H1 (cell line): ENCODE measurements at regions not wholly inside any gene's neighbourhood (a gene's known extent, or its start where the extent isn't known, plus 50 kb on each side); places are given as distances from the start of the nearest gene placed in this dataset.

ENCODE experiments used
- CTCF ChIA-PET: fragments of 300-600 bp; sonication (Branson Sonifier 250); formaldehyde crosslinking; loops from one replicate; lab custom pipeline; 2021; ENCODE audit not compliant: partially characterized antibody; lab: Charles Lee
- POLR2A ChIA-PET: fragments of 300-600 bp; sonication (Branson Sonifier 250); formaldehyde crosslinking; loops from one replicate; lab custom pipeline; 2021; ENCODE audit warnings: inconsistent platforms; ENCODE audit not compliant: partially characterized antibody; lab: Charles Lee
- DNase-seq, 2 experiments: peaks; one replicate each; pipeline versions ENCODE4 v3.0.0 to v3.0.0-alpha.2; 2010 to 2022; ENCODE audit warnings: low spot score in 2 of 2, low read depth in 1 of 2, mixed read lengths in 1 of 2
- FAIRE-seq: peaks from 2 replicates; lab custom pipeline; 2011; peaks lifted over from hg19 to GRCh38; lab: Jason Lieb, UNC
- H2AFZ ChIP-seq: 2 replicates; pipeline ENCODE4 v1.8.1; 2012; ENCODE audit warnings: low read length, inconsistent platforms
- H2AK5ac ChIP-seq: 2 replicates; pipeline ENCODE4 v1.6.1; 2013; ENCODE audit warnings: low read depth, low read length
- H2BK120ac ChIP-seq: replicated peaks from 2 replicates; pipeline ENCODE3; 2013; ENCODE audit warnings: low read depth, low read length, inconsistent platforms
- H2BK12ac ChIP-seq: 2 replicates; pipeline ENCODE4 v1.6.1; 2013; ENCODE audit warnings: low read depth, low read length
- H2BK15ac ChIP-seq: 2 replicates; pipeline ENCODE4 v1.6.1; 2013; ENCODE audit warnings: low read length
- H2BK20ac ChIP-seq: 2 replicates; pipeline ENCODE4 v1.6.1; 2013; ENCODE audit warnings: low read length
- H2BK5ac ChIP-seq: 2 replicates; pipeline ENCODE4 v1.6.1; 2013; ENCODE audit warnings: low read depth, low read length
- H3K14ac ChIP-seq: 2 replicates; pipeline ENCODE4 v1.6.1; 2013; ENCODE audit warnings: inconsistent platforms; ENCODE audit not compliant: insufficient read length
- H3K18ac ChIP-seq: 2 replicates; pipeline ENCODE4 v1.6.1; 2013; ENCODE audit warnings: low read length; ENCODE audit errors: extremely low read depth
- H3K23ac ChIP-seq: 2 replicates; pipeline ENCODE4 v1.6.1; 2013; ENCODE audit warnings: inconsistent platforms; ENCODE audit not compliant: insufficient read length
- H3K23me2 ChIP-seq: 2 replicates; pipeline ENCODE4 v1.6.1; 2013; ENCODE audit warnings: low read depth, low read length
- H3K27ac ChIP-seq: 2 replicates; pipeline ENCODE4 v1.6.1; 2011; ENCODE audit warnings: low read depth, low read length, inconsistent platforms
- H3K27me3 ChIP-seq, 4 experiments: replicated peaks in 1 of 4; 1 replicate in 1 of 4; 2 replicates in 3 of 4; pipeline versions ENCODE4 v1.6.1 to v1.8.1; 2011 to 2013; ENCODE audit warnings: low read length in 3 of 4, mild to moderate bottlenecking in 3 of 4, inconsistent platforms in 2 of 4, mixed read lengths in 2 of 4, moderate library complexity in 1 of 4; ENCODE audit not compliant: control insufficient read depth in 3 of 4, insufficient read depth in 3 of 4; ENCODE audit errors: extremely low read depth in 1 of 4
- H3K36me3 ChIP-seq, 4 experiments: 2 replicates each; pipeline versions ENCODE4 v1.6.1 to v1.8.1; 2011 to 2013; ENCODE audit warnings: mild to moderate bottlenecking in 4 of 4, low read length in 3 of 4, moderate library complexity in 2 of 4, control low read depth in 1 of 4, inconsistent platforms in 1 of 4; ENCODE audit not compliant: insufficient read depth in 4 of 4, control insufficient read depth in 2 of 4
- H3K4ac ChIP-seq: replicated peaks from 2 replicates; pipeline ENCODE3; 2013; ENCODE audit warnings: low read length, low read depth, mixed read lengths, inconsistent platforms; ENCODE audit not compliant: insufficient read length
- H3K4me1 ChIP-seq, 4 experiments: replicated peaks in 1 of 4; 1 replicate in 1 of 4; 2 replicates in 3 of 4; pipeline versions ENCODE4 v1.6.1 to v1.8.1; 2011 to 2013; ENCODE audit warnings: low read length in 3 of 4, inconsistent platforms in 2 of 4, mixed read lengths in 1 of 4; ENCODE audit not compliant: insufficient read depth in 4 of 4, control insufficient read depth in 3 of 4
- H3K4me2 ChIP-seq, 2 experiments: 2 replicates each; pipeline versions ENCODE4 v1.6.1 to v1.8.1; 2011 to 2013; ENCODE audit warnings: low read depth in 2 of 2, low read length in 2 of 2, control low read depth in 1 of 2, inconsistent platforms in 1 of 2, mild to moderate bottlenecking in 1 of 2; ENCODE audit not compliant: insufficient read depth in 1 of 2
- H3K4me3 ChIP-seq, 4 experiments: fragments of 200-600, 300-600 bp in 1 of 4; sonication (generic), shearing (Covaris generic), sonication (Bioruptor Twin) in 1 of 4; 2 replicates each; pipeline versions ENCODE4 v1.5.1 to v1.8.1; 2011 to 2016; ENCODE audit warnings: low read length in 4 of 4, low read depth in 3 of 4, control low read depth in 2 of 4, inconsistent platforms in 2 of 4, mild to moderate bottlenecking in 2 of 4, mixed read lengths in 1 of 4, moderate library complexity in 1 of 4; ENCODE audit not compliant: insufficient read depth in 2 of 4; ENCODE audit errors: extremely low read depth in 1 of 4
- H3K56ac ChIP-seq: replicated peaks from 2 replicates; pipeline ENCODE3; 2013; ENCODE audit warnings: low read depth, mild to moderate bottlenecking, mixed read lengths, low read length, inconsistent platforms; ENCODE audit not compliant: insufficient read length
- H3K79me1 ChIP-seq: 2 replicates; pipeline ENCODE4 v1.6.1; 2013; ENCODE audit warnings: low read depth, low read length, control low read depth
- H3K79me2 ChIP-seq, 2 experiments: 2 replicates each; pipeline versions ENCODE4 v1.6.1 to v1.8.1; 2012 to 2013; ENCODE audit warnings: low read length in 2 of 2, mild to moderate bottlenecking in 2 of 2, inconsistent platforms in 1 of 2; ENCODE audit not compliant: insufficient read depth in 2 of 2, control insufficient read depth in 1 of 2
- H3K9ac ChIP-seq, 4 experiments: replicated peaks in 1 of 4; 1 replicate in 1 of 4; 2 replicates in 3 of 4; pipeline versions ENCODE4 v1.6.1 to v1.8.1; 2011 to 2013; ENCODE audit warnings: low read depth in 3 of 4, low read length in 3 of 4, control low read depth in 2 of 4, mild to moderate bottlenecking in 2 of 4, moderate library complexity in 2 of 4, inconsistent platforms in 1 of 4; ENCODE audit errors: extremely low read depth in 1 of 4
- H3K9me3 ChIP-seq, 2 experiments: 2 replicates each; pipeline versions ENCODE4 v1.6.1 to v1.8.1; 2012 to 2013; ENCODE audit warnings: mild to moderate bottlenecking in 2 of 2, moderate library complexity in 2 of 2, control low read depth in 1 of 2, inconsistent platforms in 1 of 2, low read depth in 1 of 2, low read length in 1 of 2, mixed read lengths in 1 of 2; ENCODE audit not compliant: insufficient read depth in 2 of 2
- H4K20me1 ChIP-seq, 2 experiments: replicated peaks in 1 of 2; 2 replicates each; pipeline versions ENCODE3 to v1.8.1; 2011 to 2013; ENCODE audit warnings: inconsistent platforms in 2 of 2, low read length in 2 of 2, mild to moderate bottlenecking in 1 of 2; ENCODE audit not compliant: insufficient read depth in 2 of 2, control insufficient read depth in 1 of 2
- H4K5ac ChIP-seq: 2 replicates; pipeline ENCODE4 v1.6.1; 2013; ENCODE audit warnings: low read length, low read depth, mixed read lengths, inconsistent platforms; ENCODE audit not compliant: insufficient read length
- H4K8ac ChIP-seq: 2 replicates; pipeline ENCODE4 v1.8.0; 2013; ENCODE audit warnings: mild to moderate bottlenecking, moderate library complexity, low read length, inconsistent platforms; ENCODE audit not compliant: insufficient read depth; ENCODE audit errors: extremely low read depth
- H4K91ac ChIP-seq: replicated peaks from 2 replicates; pipeline ENCODE3; 2013; ENCODE audit warnings: low read length, mixed read lengths, inconsistent platforms; ENCODE audit not compliant: insufficient read length
- ASH2L ChIP-seq: fragments of 200-600, 300-600 bp; sonication (generic); IDR thresholded peaks from one replicate; pipeline ENCODE4 v1.7.1; 2017; ENCODE audit warnings: low read length
- BCL11A ChIP-seq, 2 experiments: IDR thresholded peaks; one replicate each; pipeline ENCODE4 v1.6.1; 2011; ENCODE audit warnings: low read depth in 2 of 2, low read length in 2 of 2, mild to moderate bottlenecking in 2 of 2
- CTBP2 ChIP-seq: IDR thresholded peaks from 2 replicates; pipeline ENCODE4 v1.7.0; 2011; ENCODE audit warnings: borderline replicate concordance, mild to moderate bottlenecking, moderate library complexity, mixed read lengths, low read length; ENCODE audit not compliant: insufficient read depth, insufficient read length
- EZH2 ChIP-seq: fragments of 200-600 bp; sonication (generic); IDR thresholded peaks from 2 replicates; pipeline ENCODE4 v1.7.1; 2012; ENCODE audit warnings: low read depth, mild to moderate bottlenecking, moderate library complexity, low read length, inconsistent platforms; ENCODE audit not compliant: severe bottlenecking
- FOSL1 ChIP-seq: IDR thresholded peaks from 2 replicates; pipeline ENCODE4 v1.6.1; 2011; ENCODE audit warnings: mild to moderate bottlenecking, low read depth, low read length, moderate library complexity; ENCODE audit not compliant: insufficient read depth
- GTF2F1 ChIP-seq: IDR thresholded peaks from 2 replicates; pipeline ENCODE4 v1.6.1; 2012; ENCODE audit warnings: low read depth, low read length, improper control_type of control experiment, borderline replicate concordance
- RFX5 ChIP-seq: IDR thresholded peaks from 2 replicates; pipeline ENCODE4 v1.6.1; 2011; ENCODE audit warnings: low read depth, low read length, improper control_type of control experiment, borderline replicate concordance
- RXRA ChIP-seq: IDR thresholded peaks from 2 replicates; pipeline ENCODE4 v1.6.1; 2011; ENCODE audit warnings: low read depth, mild to moderate bottlenecking, low read length, moderate library complexity; ENCODE audit not compliant: insufficient read depth
- SRF ChIP-seq: IDR thresholded peaks from 2 replicates; pipeline ENCODE4 v1.6.1; 2011; ENCODE audit warnings: mild to moderate bottlenecking, low read depth, low read length, moderate library complexity
- SUZ12 ChIP-seq: fragments of 200-600 bp; sonication (generic); IDR thresholded peaks from 2 replicates; pipeline ENCODE4 v1.6.1; 2012; ENCODE audit warnings: mild to moderate bottlenecking, inconsistent platforms, low read length, moderate library complexity, mixed read lengths
- TAF7 ChIP-seq: optimal IDR thresholded peaks from 2 replicates; pipeline ENCODE3; 2011; ENCODE audit warnings: low read depth, mild to moderate bottlenecking, inconsistent platforms, low read length, moderate library complexity, borderline replicate concordance
- TCF12 ChIP-seq: IDR thresholded peaks from 2 replicates; pipeline ENCODE4 v1.6.1; 2011; ENCODE audit warnings: low read depth, mild to moderate bottlenecking, low read length
- TEAD4 ChIP-seq: IDR thresholded peaks from 2 replicates; pipeline ENCODE4 v1.6.1; 2012; ENCODE audit warnings: low read depth, low read length, inconsistent platforms, mixed read lengths
- WGBS, 2 experiments: shearing (Covaris generic) in 1 of 2; methylation state at CpG; one replicate each; pipeline versions ENCODE4 v1.1.6 to v1.1.7; 2013 to 2015; ENCODE audit warnings: low lambda C conversion rate in 2 of 2, mixed read lengths in 2 of 2, inconsistent platforms in 1 of 2, low coverage in 1 of 2, missing lambda C conversion rate in 1 of 2; ENCODE audit not compliant: insufficient replicate concordance in 2 of 2, insufficient coverage in 1 of 2, insufficient read length in 1 of 2; ENCODE audit errors: extremely low coverage in 1 of 2, missing lambda C conversion rate in 1 of 2; 5-methylcytosine and 5-hydroxymethylcytosine counted together

- H2BK20ac ChIP-seq: no peak overlapping the region
- H2AFZ ChIP-seq: no peak overlapping the region
- no peaks in the 10 kb centered on the region; a peak in 1 of 7 replicates for H3K27me3 ChIP-seq
- POLR2A ChIA-PET: interaction anchor here (1.1 kb wide), 1 partner anchor 20 kb away, joined by 3 read pairs; no protein-coding TSS in a partner anchor
- H4K91ac ChIP-seq: no peak overlapping the region
- H3K27ac ChIP-seq: peak overlapping the region; percentile 57; the same call in 1 of the 2 replicates
- peak; percentile 43 to 44 for DNase-seq
- H3K79me1 ChIP-seq: no peaks in the 10 kb centered on the region
- no peak overlapping the region for H3K9ac ChIP-seq
- H3K79me2 ChIP-seq: no peaks in the 10 kb centered on the region
- no peak overlapping the region for H3K23ac ChIP-seq
- H2BK120ac ChIP-seq: no peak overlapping the region
- peak overlapping the region; percentile 76; the same call in 1 of the 2 replicates for H2BK5ac ChIP-seq
- H3K18ac ChIP-seq: peak overlapping the region; percentile 51; the same call in 1 of the 2 replicates
- no peak overlapping the region for H3K4ac ChIP-seq
- no peaks in the 10 kb centered on the region for H4K20me1 ChIP-seq
- peak; percentile 94 for FAIRE-seq
- H2BK12ac ChIP-seq: peak overlapping the region; percentile 56; the same call in 1 of the 2 replicates
- peaks cover 0 to 8% (median 4%) of the 10 kb centered on the region in 4 experiments; a peak in 3 of 8 replicates for H3K36me3 ChIP-seq
- H3K4me3 ChIP-seq: peak overlapping the region in 1 of 4 experiments; percentile 27; a peak in 1 of 8 replicates
- 20% methylated on average over 2 of the region's 2 CpGs; no CpG with 5 or more reads in 1 of the 2 experiments for WGBS, 2 experiments
- H3K4me1 ChIP-seq: peaks cover 5 to 7% (median 6%) of the 10 kb centered on the region in 4 experiments; a peak in 5 of 7 replicates
- H2BK15ac ChIP-seq: no peak overlapping the region
- CTCF ChIA-PET: interaction anchor here (0.6 to 1.0 kb wide), 2 partner anchors 66 to 85 kb away, joined by 3 to 4 read pairs; no protein-coding TSS in a partner anchor
- H3K56ac ChIP-seq: no peak overlapping the region
- no peak overlapping the region for H2AK5ac ChIP-seq
- H3K14ac ChIP-seq: no peak overlapping the region
- H4K8ac ChIP-seq: no peak overlapping the region
- H3K23me2 ChIP-seq: no peaks in the 10 kb centered on the region
- peak overlapping the region in 1 of 2 experiments; percentile 12; a peak in 1 of 4 replicates for H3K4me2 ChIP-seq
- peaks cover 36 to 51% of the 10 kb centered on the region in 2 experiments for H3K9me3 ChIP-seq
- H4K5ac ChIP-seq: no peak overlapping the region
- TF ChIP-seq BCL11A (IDR thresholded peaks at IDR 0.05; ENCODE audit: low read depth in 2 of 2, low read length in 2 of 2) (no peak), TCF12 (no peak), CTBP2 (no peak), SUZ12 (no peak), ASH2L (peak; percentile 12), FOSL1 (no peak), TEAD4 (no peak), SRF (no peak), TAF7 (no peak), EZH2 (no peak), GTF2F1 (no peak), RXRA (no peak), RFX5 (no peak)
Observed at GRCh38 chr10:43012578-43012977, 64.3 kb upstream of the RET start.
